Sigmoid colon (tissue), 6 donors: ENCODE measurements at regions not wholly inside any gene's neighbourhood (a gene's known extent, or its start where the extent isn't known, plus 50 kb on each side); places are given as distances from the start of the nearest gene placed in this dataset.
"Not testable (repeated sequence)": the region's sequence is repeated elsewhere in the genome, so short reads cannot be mapped to it uniquely, and the experiment has no call there.

Experiments
- DNase-seq: peaks from one replicate; pipeline ENCODE4 v3.0.0-alpha.2; 2019
- H3K27ac ChIP-seq, 4 donors: fragments of 200-600 bp; sonication (generic); one replicate each; pipeline ENCODE4 v1.5.1; 2016 to 2019; ENCODE audit warnings: mild to moderate bottlenecking in 1 of 4
- H3K27me3 ChIP-seq, 3 donors: fragments of 200-600 bp; sonication (generic); one replicate each; pipeline ENCODE4 v1.5.1; 2019; ENCODE audit warnings: mild to moderate bottlenecking in 1 of 3
- H3K36me3 ChIP-seq, 4 donors: fragments of 200-600 bp; sonication (generic); one replicate each; pipeline ENCODE4 v1.5.1; 2016 to 2019
- H3K4me1 ChIP-seq, 4 donors: fragments of 200-600 bp; sonication (generic); one replicate each; pipeline ENCODE4 v1.5.1; 2017 to 2019
- H3K4me3 ChIP-seq, 4 donors: fragments of 200-600 bp; sonication (generic); one replicate each; pipeline ENCODE4 v1.5.1; 2017 to 2019; ENCODE audit warnings: mild to moderate bottlenecking in 2 of 4, moderate library complexity in 1 of 4
- H3K9me3 ChIP-seq, 4 donors: fragments of 200-600 bp in 3 of 4; sonication (generic) in 3 of 4; one replicate each; pipeline versions ENCODE4 v1.5.1 to v1.6.1; 2013 to 2019
- CTCF ChIP-seq, 4 experiments: fragments of 450-650 bp in 3 of 4; fragments of 200-600 bp in 1 of 4; IDR thresholded peaks; one replicate each; pipeline ENCODE4 v1.5.1; 2016 to 2019; ENCODE audit warnings: antibody characterized with exemption in 4 of 4, mild to moderate bottlenecking in 3 of 4, moderate library complexity in 2 of 4
- EP300 ChIP-seq, 4 donors: sonication (generic); formaldehyde crosslinking; IDR thresholded peaks; one replicate each; pipeline ENCODE4 v1.6.1; 2017; ENCODE audit warnings: antibody characterized with exemption in 4 of 4
- POLR2A ChIP-seq, 2 donors: fragments of 450-650 bp; IDR thresholded peaks; one replicate each; pipeline ENCODE4 v1.6.1; 2016; ENCODE audit warnings: antibody characterized with exemption in 2 of 2, mild to moderate bottlenecking in 2 of 2, moderate library complexity in 2 of 2
- POLR2AphosphoS5 ChIP-seq, 4 donors: sonication (generic); formaldehyde crosslinking; IDR thresholded peaks; one replicate each; pipeline ENCODE4 v1.6.1; 2017; ENCODE audit warnings: antibody characterized with exemption in 4 of 4
- WGBS, 2 donors: extraction: QIAGEN DNeasy Blood & Tissue Kit; methylation state at CpG; one replicate each; pipeline ENCODE4 v1.1.7; 2013; 5-methylcytosine and 5-hydroxymethylcytosine counted together
- intact Hi-C: fragments of 100-400 bp; cut with DNase I; formaldehyde crosslinking; loops from one replicate; pipeline ENCODE4 v1.15.1; 2023
- donor health status: healthy with polysubstance abuse.
- donor health status: healthy.

- H3K36me3 ChIP-seq = no peaks in the 10 kb centered on the region
- intact Hi-C loops = no loop called here
- H3K4me3 ChIP-seq = peak overlapping the region in 2 of 4 donors; percentile 23 to 32
- WGBS, 2 donors = 51 to 58% methylated on average over 18 of the region's 18 CpGs
- TF ChIP-seq POLR2AphosphoS5 (IDR thresholded peaks at IDR 0.05) (peak in 1 of 4 donors; percentile 25), POLR2A (IDR thresholded peaks at IDR 0.05) (no peak)
- H3K9me3 ChIP-seq = peaks cover 0 to 4% (median 0%) of the 10 kb centered on the region in 4 donors
- peak overlapping the region in 2 of 4 donors; percentile 35 to 36 for H3K27ac ChIP-seq
- DNase-seq = no peak
- H3K4me1 ChIP-seq = no peaks in the 10 kb centered on the region
- peaks cover 0 to 8% (median 0%) of the 10 kb centered on the region in 3 donors for H3K27me3 ChIP-seq
Observed at GRCh38 chr15:24856397-24857390, 98.1 kb upstream of the SNRPN start.

GRCh38 chr15:24857763-24858162 lies 97.0 kb upstream of the SNRPN start:
- H3K9me3 ChIP-seq = peaks cover 0 to 4% (median 0%) of the 10 kb centered on the region in 4 donors
- H3K4me1 ChIP-seq = no peaks in the 10 kb centered on the region
- no peaks in the 10 kb centered on the region for H3K36me3 ChIP-seq
- peak overlapping the region in 2 of 4 donors; percentile 47 to 62 for H3K27ac ChIP-seq
- peaks cover 0 to 8% (median 0%) of the 10 kb centered on the region in 3 donors for H3K27me3 ChIP-seq
- WGBS, 2 donors = 57 to 61% methylated on average over 5 of the region's 5 CpGs
- DNase-seq = no peak
- TF ChIP-seq EP300 (IDR thresholded peaks at IDR 0.05) = no peak
- TF ChIP-seq CTCF (IDR thresholded peaks at IDR 0.05) = no peak
- no peak for TF ChIP-seq POLR2A (IDR thresholded peaks at IDR 0.05)
- TF ChIP-seq POLR2AphosphoS5 (IDR thresholded peaks at IDR 0.05) = no peak
- intact Hi-C loops = no loop called here
- H3K4me3 ChIP-seq = no peak overlapping the region

- H3K4me3 ChIP-seq, H3K36me3 ChIP-seq, H3K27me3 ChIP-seq, DNase-seq, H3K4me1 ChIP-seq, H3K9me3 ChIP-seq, intact Hi-C loops: not testable (repeated sequence)
- WGBS, 2 donors = 84 to 86% methylated on average over 4 of the region's 4 CpGs
- H3K27ac ChIP-seq = peak overlapping the region in 2 of 4 donors; percentile 47 to 62
Observed at GRCh38 chr15:24858183-24858582, 96.6 kb upstream of the SNRPN start.

GRCh38 chr15:24858737-24859601 lies 95.8 kb upstream of the SNRPN start:
- H3K27me3 ChIP-seq = peaks cover 0 to 8% (median 0%) of the 10 kb centered on the region in 3 donors
- H3K36me3 ChIP-seq = no peaks in the 10 kb centered on the region
- H3K9me3 ChIP-seq = peaks cover 0 to 4% (median 0%) of the 10 kb centered on the region in 4 donors
- WGBS, 2 donors = 64 to 66% methylated on average over 7 of the region's 7 CpGs
- H3K4me3 ChIP-seq = no peak overlapping the region
- peak overlapping the region in 2 of 4 donors; percentile 47 to 62 for H3K27ac ChIP-seq
- intact Hi-C loops = no loop called here
- DNase-seq = no peak
- H3K4me1 ChIP-seq = no peaks in the 10 kb centered on the region
- no peak for TF ChIP-seq EP300 (IDR thresholded peaks at IDR 0.05)

GRCh38 chr15:24861014-24861690 lies 93.6 kb upstream of the SNRPN start:
- H3K4me3 ChIP-seq = no peak overlapping the region

More at GRCh38 chr15:24861014-24861690, 93.6 kb upstream of the SNRPN start:
- Histone ChIP-seq H3K36me3 (no peaks in the 10 kb centered on the region), H3K27me3 (peaks cover 0 to 8% (median 0%) of the 10 kb centered on the region in 3 donors), H3K27ac (no peak overlapping the region), H3K4me1 (no peaks in the 10 kb centered on the region), H3K9me3 (peaks cover 0 to 3% (median 0%) of the 10 kb centered on the region in 4 donors)
- no peak for DNase-seq
- WGBS, 2 donors = 67 to 68% methylated on average over 1 of the region's 1 CpG
- intact Hi-C loops = no loop called here
- TF ChIP-seq EP300 (IDR thresholded peaks at IDR 0.05) (no peak), CTCF (IDR thresholded peaks at IDR 0.05) (no peak)
